K562 (cell line): ENCODE measurements at regions not wholly inside any gene's neighbourhood (a gene's known extent, or its start where the extent isn't known, plus 50 kb on each side); places are given as distances from the start of the nearest gene placed in this dataset.

Experiments used
- ATAC-seq: fragments of 200-7000 bp; cut with Tn5 transposase; 3 replicates; pipeline ENCODE4 v1.9.1; 2020; ENCODE audit warnings: moderate library complexity
- BruUV-seq: library from RNA; stranded (reverse); fragments of 400-500 nt; replicated peaks from 2 replicates; lab custom pipeline; 2021; lab: Mats Ljungman, UMichigan
- CTCF ChIA-PET: fragments of 300-600 bp; formaldehyde crosslinking; extraction: SDS; loops from one replicate; lab custom pipeline; 2021; ENCODE audit warnings: low intra/inter-chr PET ratio; lab: Yijun Ruan, JAX
- POLR2A ChIA-PET: fragments of 300-600, 350-650 bp; sonication (Branson Sonifier 250); formaldehyde crosslinking; extraction: SDS; loops from one replicate; lab custom pipeline; 2021; ENCODE audit warnings: antibody characterized with exemption, inconsistent platforms; lab: Yijun Ruan, JAX
- DNase-seq, 4 experiments: peaks; one replicate each; pipeline versions ENCODE4 v3.0.0 to v3.0.0-alpha.2; 2011 to 2018; ENCODE audit warnings: low spot score in 3 of 4, mixed read lengths in 3 of 4; ENCODE audit errors: extremely low read depth in 1 of 4
- FAIRE-seq: peaks from 2 replicates; lab custom pipeline; 2011; peaks lifted over from hg19 to GRCh38; lab: Jason Lieb, UNC
- H2AFZ ChIP-seq: 2 replicates; pipeline ENCODE4 v1.6.0; 2011; ENCODE audit warnings: low read depth, low read length, control low read depth, inconsistent platforms
- H3K27ac ChIP-seq: fragments of 200-600 bp; 3 replicates; pipeline ENCODE4 v1.8.0; 2011; ENCODE audit warnings: low read depth, mild to moderate bottlenecking, control low read depth, inconsistent platforms, low read length, moderate library complexity, mixed read lengths; ENCODE audit errors: extremely low read depth
- H3K27me3 ChIP-seq, 2 experiments: fragments of 300-600 bp in 1 of 2; 2 replicates in 1 of 2; 3 replicates in 1 of 2; pipeline versions ENCODE4 v1.6.0 to v1.8.0; 2011; ENCODE audit warnings: inconsistent platforms in 2 of 2, low read length in 2 of 2, mild to moderate bottlenecking in 1 of 2, mixed read lengths in 1 of 2, moderate library complexity in 1 of 2; ENCODE audit not compliant: control insufficient read depth in 2 of 2, insufficient read depth in 2 of 2
- H3K36me3 ChIP-seq: fragments of 300-600 bp; 3 replicates; pipeline ENCODE4 v1.8.0; 2011; ENCODE audit warnings: mild to moderate bottlenecking, low read length, inconsistent platforms; ENCODE audit not compliant: control insufficient read depth, insufficient read depth
- H3K4me1 ChIP-seq, 2 experiments: fragments of 200-600 bp in 1 of 2; replicated peaks in 1 of 2; 2 replicates in 1 of 2; 3 replicates in 1 of 2; pipeline versions ENCODE4 v1.5.1 to v1.8.0; 2011; ENCODE audit warnings: inconsistent platforms in 2 of 2, low read length in 2 of 2, mild to moderate bottlenecking in 1 of 2, mixed read lengths in 1 of 2, moderate library complexity in 1 of 2; ENCODE audit not compliant: control insufficient read depth in 2 of 2, insufficient read depth in 2 of 2
- H3K4me2 ChIP-seq: 2 replicates; pipeline ENCODE4 v1.6.1; 2011; ENCODE audit warnings: low read length, control low read depth, inconsistent platforms, mixed read lengths; ENCODE audit not compliant: insufficient read depth
- H3K4me3 ChIP-seq: fragments of 200-600 bp; sonication (generic), shearing (Covaris generic); 2 replicates; pipeline ENCODE4 v1.5.1; 2016; ENCODE audit warnings: control low read depth, inconsistent platforms
- H3K79me2 ChIP-seq: fragments of 200-600 bp; 3 replicates; pipeline ENCODE4 v1.8.0; 2011; ENCODE audit warnings: low read length, inconsistent platforms; ENCODE audit not compliant: control insufficient read depth, insufficient read depth
- H3K9ac ChIP-seq, 2 experiments: 2 replicates each; pipeline versions ENCODE4 v1.6.0 to v1.6.1; 2011; ENCODE audit warnings: low read depth in 2 of 2, low read length in 2 of 2, control low read depth in 1 of 2, inconsistent platforms in 1 of 2, mild to moderate bottlenecking in 1 of 2, mixed read lengths in 1 of 2; ENCODE audit not compliant: insufficient read depth in 1 of 2
- H3K9me1 ChIP-seq: one replicate; pipeline ENCODE4 v1.6.0; 2011; ENCODE audit warnings: inconsistent platforms, mild to moderate bottlenecking, low read length, moderate library complexity; ENCODE audit not compliant: control insufficient read depth, insufficient read depth
- H3K9me3 ChIP-seq: replicated peaks from 2 replicates; pipeline ENCODE4 v1.5.1; 2011; ENCODE audit warnings: low read depth, low read length, inconsistent platforms; ENCODE audit not compliant: control insufficient read depth, insufficient read depth
- H4K20me1 ChIP-seq: replicated peaks from 2 replicates; pipeline ENCODE4 v1.6.1; 2011; ENCODE audit warnings: low read length, inconsistent platforms, mixed read lengths; ENCODE audit not compliant: control insufficient read depth, insufficient read depth
- ARID4B ChIP-seq: sonication (generic); formaldehyde crosslinking; IDR thresholded peaks from 2 replicates; pipeline ENCODE4 v1.8.0; 2022; ENCODE audit warnings: mild to moderate bottlenecking, missing genetic modification reagents
- FOXM1 ChIP-seq, 2 experiments: fragments of 450-650 bp in 1 of 2; sonication (generic) in 1 of 2; formaldehyde crosslinking in 1 of 2; IDR thresholded peaks; 2 replicates each; pipeline versions ENCODE4 v1.6.1 to v1.9.0; 2017 to 2022; ENCODE audit warnings: low read depth in 2 of 2, mild to moderate bottlenecking in 2 of 2, missing genetic modification reagents in 1 of 2, moderate library complexity in 1 of 2
- JUN ChIP-seq, 2 experiments: sonication (generic) in 1 of 2; formaldehyde crosslinking in 1 of 2; IDR thresholded peaks; 2 replicates each; pipeline versions ENCODE4 v1.6.1 to v1.8.0; 2012 to 2022; ENCODE audit warnings: borderline replicate concordance in 2 of 2, mild to moderate bottlenecking in 2 of 2, improper control_type of control experiment in 1 of 2, low read depth in 1 of 2, low read length in 1 of 2, missing genetic modification reagents in 1 of 2
- KDM5B ChIP-seq: fragments of 200-600 bp; sonication (generic); IDR thresholded peaks from 2 replicates; pipeline ENCODE4 v1.6.1; 2012; ENCODE audit warnings: low read depth, mild to moderate bottlenecking, moderate library complexity, low read length, control low read depth, inconsistent platforms; ENCODE audit not compliant: insufficient replicate concordance
- MEF2A ChIP-seq: IDR thresholded peaks from 2 replicates; pipeline ENCODE4 v1.6.1; 2011; ENCODE audit warnings: low read depth, mild to moderate bottlenecking, low read length, moderate library complexity; ENCODE audit not compliant: control insufficient read depth
- MLLT1 ChIP-seq, 2 experiments: fragments of 450-650 bp; IDR thresholded peaks; 2 replicates each; pipeline ENCODE4 v1.6.1; 2016
- RBM17 ChIP-seq: fragments of 200-400 bp; formaldehyde crosslinking; IDR thresholded peaks from 2 replicates; pipeline ENCODE4 v1.6.1; 2017; ENCODE audit warnings: low read depth, mild to moderate bottlenecking, low read length, borderline replicate concordance
- STAG1 ChIP-seq: sonication (generic); formaldehyde crosslinking; IDR thresholded peaks from 2 replicates; pipeline ENCODE4 v1.5.0; 2020; ENCODE audit warnings: missing genetic modification reagents, borderline replicate concordance
- TRIM25 ChIP-seq: fragments of 450-650 bp; IDR thresholded peaks from 2 replicates; pipeline ENCODE4 v1.7.0; 2016; ENCODE audit warnings: borderline replicate concordance
- ZEB2 ChIP-seq: fragments of 450-650 bp; IDR thresholded peaks from 2 replicates; pipeline ENCODE4 v1.6.1; 2016
- ZNF311 ChIP-seq: fragments of 250-450 bp; sonication (Bioruptor Pico); IDR thresholded peaks from 2 replicates; pipeline ENCODE4 v1.4.0; 2020; ENCODE audit warnings: mild to moderate bottlenecking, moderate library complexity
- WGBS: fragments of 100-300 bp; shearing (Covaris generic); methylation state at CpG from one replicate; pipeline ENCODE4 v1.1.6; 2016; ENCODE audit warnings: low coverage, mixed read lengths; ENCODE audit not compliant: insufficient coverage; ENCODE audit errors: missing lambda C conversion rate; 5-methylcytosine and 5-hydroxymethylcytosine counted together
- in situ Hi-C: fragments of 300-500 bp; cut with MboI; formaldehyde crosslinking; loops from 4 replicates; pipeline ENCODE4 v1.15.0; 2018; ENCODE audit warnings: inconsistent platforms, mixed read lengths
- intact Hi-C: fragments of 100-400 bp; cut with micrococcal nuclease; formaldehyde crosslinking; loops from 2 replicates; pipeline ENCODE4 v1.14.2; 2022

GRCh38 chr9:120001536-120001935, 578.4 kb downstream of the CDK5RAP2 start:
- ChIA-PET POLR2A (interaction anchor here (0.6 kb wide), 1 partner anchor 11 kb away, joined by 3 read pairs; no protein-coding TSS in a partner anchor), CTCF (no interaction called here)
- no peak overlapping the region for H3K27ac ChIP-seq
- no peaks in the 10 kb centered on the region for H3K36me3 ChIP-seq
- no peak for ATAC-seq
- H3K9me3 ChIP-seq = no peaks in the 10 kb centered on the region
- no peak overlapping the region for H2AFZ ChIP-seq
- H3K9me1 ChIP-seq = no peaks in the 10 kb centered on the region
- H4K20me1 ChIP-seq = no peaks in the 10 kb centered on the region
- no peak overlapping the region for H3K9ac ChIP-seq
- no peak for FAIRE-seq
- H3K4me3 ChIP-seq = no peak overlapping the region
- no peaks in the 10 kb centered on the region for H3K79me2 ChIP-seq
- TF ChIP-seq TRIM25 (no peak), MLLT1 (IDR thresholded peaks at IDR 0.05) (no peak), ARID4B (no peak), RBM17 (no peak), FOXM1 (IDR thresholded peaks at IDR 0.05; ENCODE audit: low read depth) (no peak), FOXM1 (CRISPR knock-in tag; IDR thresholded peaks at IDR 0.05; ENCODE audit: low read depth) (no peak), JUN (IDR thresholded peaks at IDR 0.05; ENCODE audit: borderline replicate concordance, low read depth, low read length) (no peak), JUN (CRISPR knock-in tag; IDR thresholded peaks at IDR 0.05; ENCODE audit: borderline replicate concordance) (no peak), KDM5B (no peak), MEF2A (no peak), ZEB2 (no peak), ZNF311 (CRISPR knock-in tag) (no peak), STAG1 (CRISPR knock-in tag) (no peak)
- no TSS peak for BruUV-seq
- H3K27me3 ChIP-seq = no peaks in the 10 kb centered on the region
- intact Hi-C loops = no loop called here
- in situ Hi-C loops = no loop called here
- no peak overlapping the region for H3K4me2 ChIP-seq
- WGBS = 4% methylated on average over 7 of the region's 7 CpGs
- no peak for DNase-seq
- no peaks in the 10 kb centered on the region for H3K4me1 ChIP-seq
